Femur (tissue), 1 donor: ENCODE measurements at regions not wholly inside any gene's neighbourhood (a gene's known extent, or its start where the extent isn't known, plus 50 kb on each side); places are given as distances from the start of the nearest gene placed in this dataset.

ENCODE experiments used
- DNase-seq: peaks from one replicate; pipeline ENCODE4 v3.0.0-alpha.2; 2017

DNA sequence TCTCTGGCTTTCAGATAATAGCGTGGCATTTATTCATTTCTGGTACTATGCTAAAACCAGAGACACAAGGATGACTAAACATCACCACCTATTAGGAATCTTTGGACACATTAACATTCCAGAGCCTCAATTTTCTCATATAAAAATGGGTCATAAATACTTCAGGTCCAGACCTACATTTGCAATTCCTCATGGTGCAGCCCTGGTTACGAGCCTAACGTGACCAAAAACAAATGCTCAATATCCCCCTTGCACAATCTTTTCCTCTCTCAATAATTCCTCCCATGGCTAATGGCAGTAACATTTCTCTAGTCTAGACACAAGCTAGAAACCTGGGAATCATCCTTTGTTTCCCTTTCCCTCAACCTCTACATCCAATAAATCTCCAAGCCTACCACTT lies 112.8 kb upstream of the NABP1 start:
- no peak for DNase-seq

DNA sequence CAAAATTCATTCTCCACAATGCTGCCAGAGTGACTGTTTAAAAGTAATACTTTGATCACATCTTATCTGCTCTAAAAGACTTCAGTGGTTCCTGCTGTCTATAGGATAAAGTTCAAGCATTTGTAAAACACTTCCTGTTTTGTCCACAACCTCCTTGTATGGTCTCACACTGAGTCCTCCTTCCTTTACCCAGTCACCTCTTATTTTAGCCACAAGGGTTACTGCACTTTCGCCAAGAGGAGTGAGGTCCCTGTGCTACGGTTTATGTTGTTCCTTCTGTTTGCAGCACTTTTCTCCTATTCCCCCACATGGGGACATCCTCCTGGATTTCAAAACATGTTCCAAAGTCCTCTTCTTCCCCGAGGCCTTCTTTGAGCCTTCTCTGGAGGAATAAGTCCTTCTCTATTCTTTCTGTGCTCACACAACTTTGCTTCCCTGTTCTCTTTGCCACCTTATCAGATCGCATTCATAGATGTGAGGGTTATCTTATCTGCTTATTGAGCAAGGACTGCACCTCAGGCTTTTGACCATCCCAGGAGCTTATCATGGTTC lies 112.2 kb upstream of the NABP1 start:
- DNase-seq = no peak

DNA sequence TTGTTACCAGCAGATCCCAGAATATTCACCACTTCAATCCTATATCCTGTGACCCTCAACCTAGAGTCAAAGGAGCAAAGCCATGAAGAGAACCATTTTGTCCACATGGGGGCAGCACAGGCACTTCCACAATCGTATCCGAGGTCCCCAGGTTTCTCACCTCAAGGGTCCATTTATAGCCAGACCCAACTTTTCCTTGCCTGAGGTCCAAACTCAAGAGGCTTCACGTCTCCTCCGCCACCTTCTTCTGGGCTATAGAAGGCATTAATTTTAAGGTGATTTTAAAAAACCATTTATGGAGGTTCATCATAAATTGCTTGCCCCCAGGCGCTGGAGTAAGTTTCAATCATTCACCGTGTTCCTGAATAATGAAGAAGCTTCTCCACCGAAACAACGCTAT lies 111.6 kb upstream of the NABP1 start:
- DNase-seq = peak; percentile 44

DNA sequence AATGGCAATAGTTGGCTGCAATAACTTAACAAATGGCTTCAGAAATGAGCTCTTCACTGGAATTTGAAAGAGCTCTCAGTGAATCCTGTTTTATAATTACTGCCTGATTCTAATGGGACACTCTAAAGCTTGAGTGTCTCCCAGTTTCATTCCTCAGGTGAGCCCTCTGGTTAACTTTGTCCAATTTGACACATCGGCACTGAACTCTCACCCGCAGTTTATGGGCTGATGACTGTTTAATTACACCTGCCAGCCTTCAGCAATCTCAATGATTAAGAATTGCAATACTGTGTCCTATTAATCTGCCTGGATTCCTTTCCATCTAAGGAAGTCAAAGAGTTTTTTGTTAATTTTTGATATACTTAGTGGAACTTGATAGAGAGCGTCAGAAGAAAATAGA lies 110.7 kb upstream of the NABP1 start:
- DNase-seq = no peak

DNA sequence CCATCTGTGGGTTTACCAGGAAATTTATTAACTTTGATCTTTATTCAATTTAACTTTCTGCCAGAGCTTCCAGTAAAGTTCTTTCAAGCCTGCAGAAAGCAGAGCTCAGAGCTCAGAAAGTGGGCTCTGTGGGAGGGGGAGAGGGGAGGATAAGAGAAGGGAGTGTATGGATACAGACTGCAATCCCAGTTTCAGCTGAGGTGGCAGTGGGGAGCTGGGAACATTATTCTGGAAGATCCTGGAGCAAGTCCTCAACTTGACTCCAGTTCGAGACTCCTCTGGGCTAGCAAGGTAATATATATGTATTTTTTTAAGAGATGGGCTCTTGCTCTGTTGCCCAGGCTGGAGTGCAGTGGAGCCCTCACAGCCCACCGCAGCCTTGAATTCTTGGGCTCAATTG lies 108.9 kb upstream of the NABP1 start:
- DNase-seq = no peak

DNA sequence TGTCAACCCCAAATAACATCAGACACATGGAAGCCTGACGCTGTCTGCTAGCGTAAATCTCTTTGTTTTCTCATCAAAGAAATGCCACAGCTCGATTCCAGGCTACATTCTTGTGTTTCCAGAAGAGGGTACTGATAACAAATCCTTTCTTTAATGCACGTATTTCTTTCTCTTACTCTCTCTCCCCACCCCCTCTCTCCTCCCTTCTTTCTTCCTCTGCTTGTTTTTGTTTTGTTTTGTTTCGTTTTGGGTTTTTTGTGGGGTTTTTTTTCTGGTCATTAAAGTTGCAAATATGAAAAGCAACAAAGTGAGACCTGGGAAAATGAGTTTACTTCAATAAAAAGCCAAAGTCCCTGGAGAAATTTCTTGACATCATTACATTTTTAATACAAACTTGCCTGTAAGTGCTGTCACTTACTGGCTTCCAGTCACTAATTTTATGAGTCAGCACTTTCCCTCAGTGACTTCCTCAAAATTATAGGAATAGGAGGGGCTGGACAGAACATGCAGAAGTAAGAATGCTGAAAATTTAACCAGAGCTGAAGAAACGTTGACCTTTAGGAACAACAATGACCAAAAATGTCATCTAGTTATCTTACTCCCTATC lies 106.7 kb upstream of the NABP1 start:
- no peak for DNase-seq

DNA sequence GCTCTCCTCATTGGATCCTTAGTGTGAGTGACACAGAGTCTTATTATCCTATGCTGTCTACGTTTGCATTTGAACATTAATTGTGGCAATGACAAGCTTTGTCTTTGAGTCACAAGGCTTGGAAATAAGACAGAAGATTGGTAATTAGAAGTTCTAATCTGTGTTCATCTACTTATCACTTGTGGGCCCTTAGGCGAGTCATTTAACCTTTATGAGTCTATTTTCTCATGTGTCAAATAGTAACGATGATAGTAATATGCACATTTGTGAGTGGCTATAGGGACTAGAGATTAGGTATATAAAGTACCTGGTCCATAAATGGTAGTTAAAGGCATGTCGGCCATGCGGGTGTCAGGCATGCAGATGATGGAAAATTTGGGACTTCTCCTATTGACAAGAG lies 105.6 kb upstream of the NABP1 start:
- no peak for DNase-seq

DNA sequence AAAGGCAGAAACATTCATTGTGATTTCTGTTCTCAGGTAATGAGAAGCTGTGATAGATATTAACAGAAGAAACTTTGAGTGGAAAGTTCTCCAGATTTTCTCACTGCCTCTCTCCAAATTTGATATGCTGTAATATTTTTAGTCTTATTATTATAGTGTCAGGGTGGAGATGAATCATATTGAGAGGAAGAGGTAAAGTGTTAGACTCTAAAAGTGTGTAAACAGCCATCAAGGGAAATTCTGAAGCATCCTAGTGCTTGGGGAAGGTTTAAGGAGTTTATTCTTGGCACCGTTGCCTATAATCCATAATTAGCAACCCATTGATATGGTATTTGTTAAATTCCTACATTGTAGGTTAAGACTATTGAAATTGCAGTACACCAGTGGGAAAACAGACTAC lies 104.7 kb upstream of the NABP1 start:
- DNase-seq = no peak

DNA sequence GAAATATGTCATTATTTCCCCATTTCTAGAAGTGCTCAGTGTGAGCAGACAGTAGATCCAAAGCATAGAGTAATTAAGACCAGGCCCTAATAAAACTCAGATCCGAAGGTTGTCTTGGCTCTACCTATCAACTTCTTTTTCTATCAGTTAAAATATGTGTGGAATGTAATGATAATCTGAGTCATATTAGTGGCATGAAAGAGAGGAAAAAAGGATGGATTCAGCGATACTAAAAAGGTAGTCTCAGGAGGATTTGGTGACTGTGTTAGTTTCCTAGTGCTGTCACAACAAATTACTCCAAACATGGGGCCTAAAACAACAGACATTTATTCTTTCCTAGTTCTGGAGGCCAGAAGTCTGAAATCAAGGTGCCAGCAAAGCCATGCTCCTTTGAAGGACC lies 103.7 kb upstream of the NABP1 start:
- DNase-seq = no peak

DNA sequence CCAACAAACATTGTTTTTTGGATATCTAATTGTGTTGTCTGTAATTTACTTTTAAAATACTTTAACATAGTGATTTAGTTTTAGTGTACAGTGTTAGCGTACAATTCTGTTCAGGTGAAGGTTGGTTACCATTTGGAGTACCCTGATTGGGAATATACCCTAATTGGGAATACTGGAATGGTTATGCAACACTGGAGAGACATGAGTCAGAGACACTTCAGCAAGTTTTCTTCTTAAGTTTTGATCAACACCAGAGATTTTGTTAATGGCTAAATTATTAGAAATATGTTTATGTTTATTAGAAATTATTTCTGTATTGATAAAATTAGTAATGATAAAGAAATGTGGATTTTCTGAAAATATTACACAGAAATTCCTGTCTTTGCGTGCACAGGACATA lies 100.3 kb upstream of the NABP1 start:
- DNase-seq = no peak

DNA sequence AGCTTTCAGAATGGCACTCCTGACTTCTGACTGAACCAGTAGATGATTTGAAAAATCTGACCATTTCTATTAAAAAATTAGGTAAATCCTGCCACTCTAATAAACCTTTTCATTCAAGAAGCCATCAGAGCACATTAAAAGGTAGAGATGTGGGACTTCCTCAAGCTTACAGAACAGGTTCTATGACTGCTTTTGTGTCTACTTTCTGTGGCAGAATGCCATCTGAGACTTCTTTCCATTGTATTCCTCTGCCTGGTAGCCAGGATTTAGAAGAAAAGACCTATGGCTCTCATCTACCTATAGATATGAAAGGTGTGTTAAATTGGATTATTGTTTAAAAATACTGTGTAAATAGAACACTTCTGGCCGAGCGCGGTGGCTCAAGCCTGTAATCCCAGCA lies 99.9 kb upstream of the NABP1 start:
- DNase-seq = no peak

DNA sequence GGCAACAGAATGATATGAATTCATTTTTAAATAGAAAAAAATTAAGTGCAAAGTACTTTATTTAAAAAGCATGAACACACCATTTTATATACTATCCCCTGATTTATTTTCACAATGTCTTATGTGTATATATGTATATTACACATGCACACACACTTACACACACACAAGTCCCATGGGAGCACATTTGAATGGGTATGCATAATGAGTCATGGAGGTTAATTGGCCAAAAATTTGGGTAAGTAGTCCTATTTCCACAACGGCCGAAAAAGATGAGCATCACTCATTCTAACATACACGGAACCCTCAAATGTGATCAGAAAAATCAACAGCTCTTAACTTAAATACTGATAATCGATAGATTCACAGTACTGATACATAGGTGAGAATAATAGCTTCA lies 97.4 kb upstream of the NABP1 start:
- no peak for DNase-seq

DNA sequence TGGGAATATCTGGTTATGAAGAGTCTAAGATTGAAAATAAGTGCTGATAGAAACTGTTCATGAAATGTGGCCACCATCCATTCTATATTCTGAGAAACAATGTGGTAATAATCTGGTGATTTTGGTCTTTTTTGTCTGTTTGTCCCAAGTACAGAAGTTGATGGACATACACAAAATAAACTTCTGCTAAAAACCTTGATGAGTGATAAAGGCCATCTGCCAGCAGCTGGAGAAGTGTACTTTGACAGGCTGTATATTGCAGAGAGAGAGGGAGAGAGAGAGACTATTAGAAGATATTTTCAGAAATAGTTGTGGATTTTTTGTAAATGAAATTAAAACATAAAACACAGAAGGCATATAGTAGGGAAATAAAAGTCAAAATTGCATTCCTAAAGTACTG lies 96.9 kb upstream of the NABP1 start:
- no peak for DNase-seq

DNA sequence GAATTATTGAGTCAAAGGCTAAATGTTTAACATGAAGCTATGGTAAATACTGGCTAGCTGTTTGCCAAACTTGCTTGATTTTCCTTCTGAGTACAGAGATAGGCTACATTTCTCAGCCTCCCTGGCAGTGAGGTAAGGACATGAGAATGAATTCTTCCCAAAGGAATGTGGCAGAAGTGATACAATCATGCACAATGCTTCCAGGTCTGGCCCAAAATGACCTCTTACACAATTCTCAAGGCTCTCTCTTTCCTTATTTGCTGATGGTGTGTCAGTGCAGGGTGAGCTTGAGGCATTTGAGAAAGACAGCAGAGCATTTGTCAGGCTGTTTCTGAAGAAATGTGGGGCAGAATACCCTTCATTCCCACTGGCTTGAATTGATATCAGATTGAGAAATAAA lies 95.6 kb upstream of the NABP1 start:
- no peak for DNase-seq

DNA sequence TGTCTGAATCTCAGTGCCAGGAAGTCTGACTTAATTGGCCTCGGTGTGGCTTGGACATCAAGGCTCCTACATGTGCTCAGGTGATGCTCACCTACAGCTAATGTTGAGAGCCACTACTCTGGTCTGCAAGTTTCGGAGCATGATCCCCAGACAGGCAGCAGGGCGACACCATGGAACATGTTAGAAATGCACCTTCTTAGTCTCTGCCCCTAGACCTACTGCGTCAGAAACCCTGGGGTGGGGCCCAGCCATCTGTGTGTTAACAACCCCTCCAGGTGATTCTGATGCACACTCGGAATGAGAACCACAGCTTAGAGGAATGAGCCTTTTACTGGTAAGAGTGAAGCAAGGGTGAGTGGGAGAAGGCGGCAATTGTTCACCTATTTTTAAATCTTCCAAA lies 86.9 kb upstream of the NABP1 start:
- DNase-seq = no peak

DNA sequence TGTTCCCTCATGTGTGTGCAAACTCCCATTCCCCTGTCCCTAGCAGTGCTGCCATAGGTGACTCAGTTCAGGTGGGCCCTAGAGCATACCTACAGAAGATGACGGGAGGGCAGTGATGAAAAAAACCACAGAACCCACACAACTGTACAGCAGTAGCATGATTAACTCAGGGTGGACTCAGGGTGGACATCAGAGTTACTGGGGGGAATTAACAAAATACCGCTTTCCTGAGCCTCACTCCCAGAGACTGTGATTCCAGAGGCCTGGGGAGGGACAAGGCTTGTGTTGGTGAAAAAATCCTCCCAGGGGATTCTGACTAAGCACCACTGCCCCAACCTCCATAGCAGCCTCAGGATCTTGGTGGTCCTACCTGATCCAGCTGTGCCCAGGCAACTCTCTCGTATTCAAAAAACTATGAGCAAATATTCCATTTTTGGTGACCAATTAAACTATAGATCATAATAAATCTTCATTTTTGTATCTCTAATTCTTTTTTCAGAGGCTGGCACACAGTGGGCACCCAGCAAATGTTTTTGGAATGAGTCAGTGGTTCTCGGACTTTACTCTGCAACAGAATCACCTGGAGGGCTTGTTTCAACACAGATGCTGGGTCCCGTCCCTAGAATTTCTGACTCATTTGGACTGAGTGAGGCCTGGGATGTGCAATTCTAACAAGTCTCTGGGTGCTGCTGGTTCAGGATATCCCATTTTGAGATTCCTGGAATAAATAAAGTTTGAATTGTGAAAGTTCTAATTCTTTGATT lies 84.1 kb upstream of the NABP1 start:
- no peak for DNase-seq

DNA sequence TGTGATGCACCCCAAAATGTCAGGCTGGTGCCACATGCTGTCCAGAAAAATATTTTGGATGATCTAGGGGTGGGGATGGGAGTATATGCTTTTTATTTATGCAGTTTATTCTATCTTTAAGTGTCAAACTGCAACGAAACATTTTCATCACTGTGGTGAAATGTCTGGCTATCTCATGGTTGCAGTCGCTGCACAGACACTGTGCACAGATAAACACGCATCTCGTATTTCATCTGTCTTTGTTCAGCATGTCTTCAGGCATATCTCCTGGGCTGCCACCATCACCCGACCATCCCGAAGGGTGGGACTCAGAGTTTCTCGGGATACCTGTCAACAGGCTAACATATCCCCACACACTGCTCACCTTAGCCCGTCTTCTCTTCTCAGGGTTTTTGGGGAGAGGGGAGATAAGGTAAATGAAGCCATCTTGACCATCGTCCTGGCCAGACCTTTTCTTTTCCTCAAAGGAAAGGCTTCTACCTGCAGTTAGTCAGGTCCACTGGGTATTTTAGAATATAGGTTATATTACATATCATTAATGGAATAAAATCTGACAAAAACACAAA lies 80.7 kb upstream of the NABP1 start:
- no peak for DNase-seq

DNA sequence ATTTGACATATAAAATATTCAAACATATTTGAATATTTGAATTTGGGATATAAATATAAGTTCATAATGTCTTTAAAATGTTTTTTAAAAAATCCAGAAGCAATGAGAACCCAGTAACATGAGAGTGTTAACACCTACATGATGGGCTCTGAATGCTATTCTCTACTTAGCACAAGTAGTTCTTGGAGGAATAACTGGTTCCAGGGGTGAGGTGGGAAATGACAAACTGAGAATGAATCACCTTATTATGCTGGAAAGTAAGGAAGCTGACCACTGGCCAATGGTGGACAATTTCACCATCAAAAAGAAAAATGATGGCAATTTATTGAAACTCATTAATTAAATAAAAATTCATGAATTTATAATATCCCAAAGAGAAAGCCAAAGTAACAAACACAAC lies 79.6 kb upstream of the NABP1 start:
- no peak for DNase-seq

DNA sequence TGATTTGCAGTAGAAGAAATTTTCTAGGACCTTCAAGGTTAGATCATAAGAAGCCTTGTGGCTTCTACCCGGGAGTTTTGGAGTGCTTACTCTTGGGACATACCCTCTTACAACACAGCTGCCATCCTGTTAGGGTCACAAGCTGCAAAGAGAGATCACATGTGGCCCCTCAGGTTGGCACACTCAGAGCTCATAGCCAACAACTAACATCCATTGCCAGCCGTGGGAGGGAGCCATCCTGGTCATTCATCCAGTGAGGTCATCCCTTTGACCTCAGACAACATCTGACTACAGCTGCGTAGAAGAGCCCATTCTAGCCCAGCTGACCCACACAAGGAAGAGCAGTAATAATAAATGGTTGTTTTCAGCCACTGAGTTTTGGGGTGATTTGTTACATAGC lies 76.9 kb upstream of the NABP1 start:
- no peak for DNase-seq

DNA sequence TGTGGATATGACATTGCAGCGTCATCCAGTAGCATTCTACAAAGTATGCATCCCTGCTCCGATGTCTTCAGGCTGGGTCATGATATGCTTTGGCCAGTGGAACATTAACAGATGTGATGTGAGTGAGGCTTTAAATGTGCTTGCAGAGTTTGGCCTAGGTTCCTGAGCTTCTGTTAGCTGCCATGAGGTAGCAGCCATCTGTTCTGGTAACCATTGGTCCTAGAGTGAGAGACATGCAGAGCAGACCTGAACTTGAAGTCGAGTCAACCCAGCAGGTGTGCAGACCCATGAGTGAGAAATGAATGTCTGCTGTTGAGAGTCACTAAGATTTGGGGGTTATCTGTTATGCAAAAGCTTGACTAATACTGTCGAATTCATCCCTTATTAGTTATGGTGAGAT lies 73.8 kb upstream of the NABP1 start:
- no peak for DNase-seq

DNA sequence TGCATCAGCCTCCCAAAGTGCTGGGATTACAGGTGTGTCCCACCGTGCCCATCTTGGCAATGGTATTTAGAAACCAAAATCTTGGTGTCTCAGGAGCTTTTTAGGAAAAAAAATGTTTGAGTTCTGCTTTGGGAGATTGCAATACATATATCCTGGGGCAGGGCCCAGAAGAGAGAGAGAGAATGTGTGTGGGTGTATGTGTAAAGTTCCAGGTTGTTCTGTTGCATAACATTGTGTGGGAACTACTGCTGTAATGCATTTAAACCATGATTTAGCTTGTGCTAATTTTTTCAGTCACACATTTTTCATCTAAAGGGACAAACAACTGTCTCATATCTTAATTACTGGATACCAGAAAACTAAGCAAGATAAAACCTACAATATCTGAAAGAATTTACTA lies 70.8 kb upstream of the NABP1 start:
- no peak for DNase-seq

DNA sequence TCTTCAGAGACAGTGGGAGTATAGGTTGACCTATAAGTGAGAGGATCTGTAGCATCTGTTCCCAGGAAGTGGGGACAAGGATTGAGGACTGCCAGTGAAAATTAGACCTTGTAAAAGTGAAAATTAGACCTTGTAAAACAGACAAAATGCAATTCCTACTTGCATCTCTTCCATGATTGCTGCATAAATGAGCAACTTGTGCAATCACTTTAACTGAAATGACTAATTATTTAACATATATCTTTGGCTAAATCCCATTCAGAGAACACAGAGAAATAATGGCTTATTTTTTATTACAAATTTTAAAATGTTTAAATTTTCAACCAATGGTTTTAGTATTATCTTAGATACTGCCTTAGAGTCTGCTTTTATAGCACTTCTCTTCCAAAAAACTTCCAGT lies 67.2 kb upstream of the NABP1 start:
- no peak for DNase-seq

DNA sequence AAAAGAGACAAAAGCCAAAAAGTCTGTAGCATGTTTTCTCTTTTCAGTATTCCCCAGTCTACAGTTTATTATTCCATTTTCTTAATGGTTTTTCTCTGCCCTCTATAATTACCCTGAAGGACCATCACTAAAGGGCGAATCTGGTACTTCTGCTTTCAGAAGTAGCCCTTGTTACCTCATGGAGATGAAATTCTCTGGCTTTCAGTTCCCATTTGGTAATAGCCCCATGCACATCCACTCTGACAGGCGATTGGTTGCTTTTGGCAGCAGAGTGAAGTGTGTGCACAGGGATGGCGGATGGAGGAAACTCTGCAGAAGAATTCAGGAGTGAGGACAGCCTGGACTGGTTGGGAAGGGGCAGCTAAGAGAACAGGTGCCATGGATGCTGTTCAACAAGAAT lies 66.3 kb upstream of the NABP1 start:
- peak; percentile 23 for DNase-seq

DNA sequence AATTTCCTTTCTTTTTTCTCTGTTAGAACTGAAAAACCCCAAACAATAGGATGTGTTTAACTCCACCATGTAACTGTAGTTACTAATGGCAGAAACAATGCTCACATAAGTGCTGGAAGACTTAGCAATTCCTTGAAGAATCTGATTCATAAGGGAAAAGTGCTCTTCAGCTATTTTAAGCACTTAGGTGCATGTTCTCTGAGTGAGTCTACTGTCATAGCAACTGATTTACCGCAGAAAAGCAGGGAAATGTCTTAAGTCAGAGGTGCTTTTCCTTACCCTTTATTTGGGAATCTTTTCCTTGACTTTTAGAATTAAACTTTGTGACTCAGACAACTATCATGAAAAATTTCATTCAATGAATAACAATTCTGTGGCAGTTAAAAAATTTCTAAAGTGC lies 65.4 kb upstream of the NABP1 start:
- DNase-seq = no peak

DNA sequence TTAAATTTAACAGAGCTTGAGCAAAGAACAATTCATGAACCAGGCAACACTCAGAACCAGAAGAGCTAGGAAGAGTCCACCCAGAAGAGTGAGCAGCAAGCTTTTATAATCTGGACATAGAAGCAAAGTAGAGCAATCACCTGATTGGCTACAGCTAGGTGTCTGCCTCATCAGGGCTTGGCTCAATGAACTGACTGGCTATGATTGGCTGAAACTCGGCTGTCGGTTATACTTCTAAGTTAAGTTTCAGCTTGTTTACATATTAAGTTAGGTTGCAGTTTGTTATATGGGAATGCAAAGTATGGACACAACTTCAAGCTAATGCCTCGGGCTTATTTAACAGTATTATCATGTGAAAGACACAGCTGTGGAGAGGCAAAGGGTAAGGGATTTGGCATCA lies 63.2 kb upstream of the NABP1 start:
- no peak for DNase-seq
